GM12873 (cell line): ENCODE measurements at regions not wholly inside any gene's neighbourhood (a gene's known extent, or its start where the extent isn't known, plus 50 kb on each side); places are given as distances from the start of the nearest gene placed in this dataset.

ENCODE experiments used
- TF ChIP-seq, protein P1 (sequence below): IDR thresholded peaks from 2 replicates; pipeline ENCODE4 v1.5.1; 2012; ENCODE audit warnings: low read depth, mild to moderate bottlenecking, moderate library complexity, low read length, control low read depth; ENCODE audit not compliant: insufficient read depth; ENCODE audit errors: missing control alignments

GRCh38 chr22:48441553-48441850 lies 1386.2 kb downstream of the BRD1 start:
- TF ChIP-seq, protein P1, sequence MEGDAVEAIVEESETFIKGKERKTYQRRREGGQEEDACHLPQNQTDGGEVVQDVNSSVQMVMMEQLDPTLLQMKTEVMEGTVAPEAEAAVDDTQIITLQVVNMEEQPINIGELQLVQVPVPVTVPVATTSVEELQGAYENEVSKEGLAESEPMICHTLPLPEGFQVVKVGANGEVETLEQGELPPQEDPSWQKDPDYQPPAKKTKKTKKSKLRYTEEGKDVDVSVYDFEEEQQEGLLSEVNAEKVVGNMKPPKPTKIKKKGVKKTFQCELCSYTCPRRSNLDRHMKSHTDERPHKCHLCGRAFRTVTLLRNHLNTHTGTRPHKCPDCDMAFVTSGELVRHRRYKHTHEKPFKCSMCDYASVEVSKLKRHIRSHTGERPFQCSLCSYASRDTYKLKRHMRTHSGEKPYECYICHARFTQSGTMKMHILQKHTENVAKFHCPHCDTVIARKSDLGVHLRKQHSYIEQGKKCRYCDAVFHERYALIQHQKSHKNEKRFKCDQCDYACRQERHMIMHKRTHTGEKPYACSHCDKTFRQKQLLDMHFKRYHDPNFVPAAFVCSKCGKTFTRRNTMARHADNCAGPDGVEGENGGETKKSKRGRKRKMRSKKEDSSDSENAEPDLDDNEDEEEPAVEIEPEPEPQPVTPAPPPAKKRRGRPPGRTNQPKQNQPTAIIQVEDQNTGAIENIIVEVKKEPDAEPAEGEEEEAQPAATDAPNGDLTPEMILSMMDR = no peak

GRCh38 chr22:48440673-48441552 lies 1386.8 kb downstream of the BRD1 start:
- TF ChIP-seq, protein P1 = no peak

DNA sequence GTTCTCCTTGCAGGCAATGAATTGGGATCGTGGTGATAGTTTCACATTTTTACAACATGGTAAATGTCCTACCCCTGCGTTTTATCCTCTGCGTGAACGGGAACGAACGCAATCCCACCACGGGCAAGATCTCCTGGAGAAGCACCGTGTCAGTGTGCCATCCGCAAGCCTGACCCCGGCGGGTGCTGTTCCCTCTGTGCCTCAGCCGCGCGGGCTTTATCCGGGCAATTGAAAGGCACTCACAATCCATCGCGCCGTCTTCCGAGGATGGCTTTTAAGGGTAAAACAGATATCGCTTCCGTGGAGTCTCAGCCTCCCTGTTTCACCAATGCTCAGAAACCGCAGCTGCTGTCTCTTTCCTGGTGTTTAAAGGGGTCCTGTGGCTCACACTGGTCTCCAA lies 1387.5 kb downstream of the BRD1 start:
- TF ChIP-seq, protein P1 = no peak

DNA sequence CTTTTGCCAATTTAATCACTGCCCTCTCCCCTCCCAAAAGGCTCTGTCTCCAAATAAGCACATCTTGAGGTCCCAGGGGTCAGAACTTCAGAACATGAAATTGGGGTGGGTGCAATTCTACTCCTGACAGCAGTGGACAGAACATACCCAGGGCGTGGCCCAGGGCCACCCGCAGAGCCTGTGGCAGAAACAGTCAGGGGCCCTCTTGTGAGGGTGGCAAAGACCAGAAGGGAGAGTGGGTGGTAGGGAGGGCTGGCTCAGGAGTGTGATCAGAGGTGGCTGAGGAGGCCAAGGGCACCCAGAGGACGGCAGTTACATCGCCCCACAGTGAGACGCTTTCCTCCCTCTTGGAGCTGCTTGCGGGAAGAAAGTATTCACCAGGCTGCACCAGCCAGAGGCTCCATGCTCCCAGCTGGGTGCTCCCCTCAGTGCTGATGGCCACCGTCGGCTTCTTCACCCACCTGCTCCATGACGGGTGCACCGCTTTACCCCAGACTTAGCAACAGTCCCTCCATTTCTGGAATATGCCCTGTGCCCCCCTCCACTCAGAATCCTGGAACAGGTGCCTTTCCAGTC lies 1388.0 kb downstream of the BRD1 start:
- TF ChIP-seq, protein P1 = no peak

GRCh38 chr22:48438800-48439559 lies 1388.7 kb downstream of the BRD1 start:
- TF ChIP-seq, protein P1 = no peak

- TF ChIP-seq, protein P1 = no peak
Measured at GRCh38 chr22:48438096-48438495, 1389.6 kb downstream of the BRD1 start.
